ENCODE measurements at regions not wholly inside any gene's neighbourhood (a gene's known extent, or its start where the extent isn't known, plus 50 kb on each side); places are given as distances from the start of the nearest gene placed in this dataset.

GRCh38 chr12:89098441-89099112 lies 253.7 kb downstream of the DUSP6 start:
- no peak for DNase-seq (ENCODE audit: low spot score)

GRCh38 chr12:89092297-89092696 lies 260.0 kb downstream of the DUSP6 start:
- DNase-seq (ENCODE audit: low spot score) = no peak

- no peak for DNase-seq (ENCODE audit: low spot score)
Measured at GRCh38 chr12:89091293-89091841, 260.9 kb downstream of the DUSP6 start.

- no peak for DNase-seq (ENCODE audit: low spot score)
Measured at GRCh38 chr12:89089264-89089663, 263.0 kb downstream of the DUSP6 start.

GRCh38 chr12:89087876-89088275 lies 264.4 kb downstream of the DUSP6 start:
- no peak for DNase-seq (ENCODE audit: low spot score)

- no peak for DNase-seq (ENCODE audit: low spot score)
Measured at GRCh38 chr12:89087149-89087825, 265.0 kb downstream of the DUSP6 start.

- no peak for DNase-seq (ENCODE audit: low spot score)
Measured at GRCh38 chr12:89085421-89085820, 266.9 kb downstream of the DUSP6 start.

- no peak for DNase-seq (ENCODE audit: low spot score)
Measured at GRCh38 chr12:89084751-89085150, 267.6 kb downstream of the DUSP6 start.

GRCh38 chr12:89083491-89083890 lies 268.8 kb downstream of the DUSP6 start:
- DNase-seq (ENCODE audit: low spot score) = no peak

GRCh38 chr12:89082370-89082753 lies 269.9 kb downstream of the DUSP6 start:
- DNase-seq (ENCODE audit: low spot score) = no peak

GRCh38 chr12:89081719-89082369 lies 270.5 kb downstream of the DUSP6 start:
- DNase-seq (ENCODE audit: low spot score) = no peak

- no peak for DNase-seq (ENCODE audit: low spot score)
Measured at GRCh38 chr12:89080793-89081465, 271.4 kb downstream of the DUSP6 start.

- DNase-seq (ENCODE audit: low spot score) = no peak
Measured at GRCh38 chr12:89075880-89076540, 276.3 kb downstream of the DUSP6 start.

GRCh38 chr12:89073659-89074058 lies 278.6 kb downstream of the DUSP6 start:
- DNase-seq (ENCODE audit: low spot score) = no peak

GRCh38 chr12:89073027-89073398 lies 279.3 kb downstream of the DUSP6 start:
- DNase-seq (ENCODE audit: low spot score) = peak; percentile 46

GRCh38 chr12:89072294-89073026 lies 279.8 kb downstream of the DUSP6 start:
- peak; percentile 44 for DNase-seq (ENCODE audit: low spot score)

- DNase-seq (ENCODE audit: low spot score) = peak; percentile 19
Measured at GRCh38 chr12:89070603-89071002, 281.7 kb downstream of the DUSP6 start.

GRCh38 chr12:89069431-89069830 lies 282.9 kb downstream of the DUSP6 start:
- no peak for DNase-seq (ENCODE audit: low spot score)

- no peak for DNase-seq (ENCODE audit: low spot score)
Measured at GRCh38 chr12:89067421-89068187, 284.7 kb downstream of the DUSP6 start.

GRCh38 chr12:89064780-89065179 lies 287.5 kb downstream of the DUSP6 start:
- DNase-seq (ENCODE audit: low spot score) = peak; percentile 60
